ENCODE measurements at regions not wholly inside any gene's neighbourhood (a gene's known extent, or its start where the extent isn't known, plus 50 kb on each side); places are given as distances from the start of the nearest gene placed in this dataset.

- no peak for DNase-seq (ENCODE audit: low spot score)
Measured at GRCh38 chr12:130216031-130216430, 53.8 kb downstream of the FZD10 start.

DNA sequence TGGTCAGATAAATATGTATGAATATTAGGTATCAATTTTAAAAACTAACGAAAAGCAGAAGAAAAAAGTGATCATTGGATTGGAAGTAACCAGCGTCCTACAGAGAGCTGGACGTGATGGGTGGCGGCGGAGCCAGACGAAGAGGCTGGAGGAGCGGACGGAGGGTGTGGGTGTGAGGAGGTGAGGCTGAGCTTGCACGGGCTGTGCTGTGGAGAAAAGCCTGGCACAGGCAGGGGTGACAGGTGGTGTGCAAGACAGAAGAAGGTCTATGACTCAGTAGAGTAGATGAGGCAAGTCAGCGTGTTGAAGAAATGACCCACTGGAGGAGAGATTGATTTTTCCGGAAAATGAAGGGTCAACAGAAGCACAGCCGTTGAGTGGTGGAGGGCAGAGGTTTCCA lies 56.4 kb downstream of the FZD10 start:
- no peak for DNase-seq (ENCODE audit: low spot score)

GRCh38 chr12:130219929-130220705 lies 57.9 kb downstream of the FZD10 start:
- no peak for DNase-seq (ENCODE audit: low spot score)

DNA sequence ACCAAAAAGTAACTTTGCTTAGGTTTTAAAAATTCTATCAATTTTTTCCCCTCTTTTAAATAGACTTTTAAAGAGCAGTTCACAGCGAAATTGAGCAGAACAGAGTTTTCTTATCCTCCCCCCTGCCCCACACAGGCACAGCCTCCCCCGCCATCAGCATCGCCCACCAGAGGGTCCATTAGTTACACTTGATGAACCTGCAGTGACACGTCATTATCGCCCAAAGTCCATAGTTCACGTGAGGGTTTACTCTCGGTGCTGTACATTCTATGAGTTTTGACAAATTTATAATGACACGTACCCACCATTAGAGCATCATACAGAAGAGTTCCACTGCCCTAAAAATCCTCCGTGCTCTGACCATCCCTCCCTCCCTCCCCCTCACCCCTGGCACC lies 58.4 kb downstream of the FZD10 start:
- no peak for DNase-seq (ENCODE audit: low spot score)

- no peak for DNase-seq (ENCODE audit: low spot score)
Measured at GRCh38 chr12:130222519-130223218, 60.4 kb downstream of the FZD10 start.

- no peak for DNase-seq (ENCODE audit: low spot score)
Measured at GRCh38 chr12:130223767-130224244, 61.5 kb downstream of the FZD10 start.

GRCh38 chr12:130224613-130225012 lies 62.3 kb downstream of the FZD10 start:
- DNase-seq (ENCODE audit: low spot score) = no peak

DNA sequence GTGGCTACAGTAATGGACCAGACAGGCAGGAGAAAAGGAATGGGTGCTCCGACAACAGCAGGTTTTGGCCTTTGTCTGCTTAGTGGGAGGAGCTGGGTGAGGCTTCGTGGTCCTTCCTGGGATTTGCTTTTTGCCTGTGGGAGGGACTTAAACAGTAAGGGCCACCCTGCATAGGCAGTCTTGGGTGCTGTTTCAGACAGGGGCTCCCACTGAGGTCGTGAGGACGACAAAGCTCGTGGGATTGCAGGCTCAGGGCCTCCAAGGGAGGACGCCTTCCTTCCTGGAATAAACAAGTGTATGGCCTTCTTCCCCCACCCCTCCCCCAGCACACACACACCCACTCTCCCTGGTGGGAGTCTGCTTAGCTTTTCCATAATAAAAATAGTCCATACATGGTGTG lies 63.1 kb downstream of the FZD10 start:
- DNase-seq (ENCODE audit: low spot score) = no peak

- DNase-seq (ENCODE audit: low spot score) = no peak
Measured at GRCh38 chr12:130226126-130226525, 63.9 kb downstream of the FZD10 start.

GRCh38 chr12:130226771-130227170 lies 64.5 kb downstream of the FZD10 start:
- no peak for DNase-seq (ENCODE audit: low spot score)

- DNase-seq (ENCODE audit: low spot score) = no peak
Measured at GRCh38 chr12:130227641-130228040, 65.4 kb downstream of the FZD10 start.

DNA sequence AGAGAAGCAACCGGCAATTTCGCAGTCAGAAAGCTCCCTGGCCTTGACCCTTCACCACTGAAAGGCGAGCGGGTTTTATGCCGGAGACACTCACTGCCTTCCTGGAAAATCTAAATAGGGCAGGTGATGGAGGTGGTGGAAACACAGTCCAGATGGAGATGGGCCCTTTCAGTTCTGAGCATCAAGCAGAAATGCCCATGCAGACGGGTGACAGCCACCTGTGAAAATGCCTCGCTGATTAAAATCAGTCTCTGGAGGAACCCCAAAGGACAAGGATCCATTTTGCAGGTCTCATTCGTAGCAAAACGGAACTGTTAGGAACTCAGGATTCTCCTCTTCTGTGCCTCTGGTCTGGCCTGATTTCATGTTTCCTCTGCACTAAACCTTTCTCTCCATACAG lies 74.2 kb downstream of the FZD10 start:
- DNase-seq (ENCODE audit: low spot score) = no peak

DNA sequence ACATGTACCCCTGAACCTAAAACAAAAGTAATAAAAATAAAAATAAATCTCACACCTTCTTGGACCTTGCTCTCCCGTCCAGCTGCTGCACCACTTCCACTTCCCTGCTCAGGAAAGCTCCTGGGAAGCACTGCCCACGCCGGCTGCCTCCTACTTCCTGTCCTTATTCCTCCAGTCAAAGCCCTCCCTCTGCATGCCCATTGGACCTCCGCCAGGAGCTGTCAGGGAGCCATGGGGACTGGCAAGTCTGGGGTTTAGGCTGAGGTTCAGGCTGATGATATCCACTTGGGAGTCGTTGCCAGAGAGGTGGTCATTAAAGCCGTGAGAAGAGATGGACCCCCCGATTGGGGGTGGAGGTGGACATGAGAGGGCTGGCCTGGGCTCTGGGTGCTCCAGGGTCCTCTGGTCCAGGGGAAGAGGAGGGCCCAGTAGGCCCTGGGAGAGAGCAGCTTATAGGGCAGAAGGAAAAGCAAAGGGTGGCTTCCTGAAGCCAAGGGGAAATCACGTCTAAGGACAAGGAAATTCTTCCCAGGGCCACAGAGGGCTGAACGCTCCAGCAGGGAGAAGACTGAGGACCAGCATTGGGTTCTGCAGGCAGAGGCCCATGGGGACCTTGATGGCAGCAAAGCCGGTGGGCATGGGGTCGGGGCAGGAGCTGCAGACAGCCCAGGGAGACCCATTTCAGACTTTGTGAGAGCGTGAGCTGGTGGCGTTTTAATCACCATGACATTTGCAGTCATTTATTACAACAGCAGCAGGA lies 78.7 kb downstream of the FZD10 start:
- DNase-seq (ENCODE audit: low spot score) = no peak

- DNase-seq (ENCODE audit: low spot score) = no peak
Measured at GRCh38 chr12:130242506-130242905, 80.2 kb downstream of the FZD10 start.

GRCh38 chr12:130245251-130245650 lies 83.0 kb downstream of the FZD10 start:
- DNase-seq (ENCODE audit: low spot score) = peak; percentile 68

GRCh38 chr12:130246560-130246959 lies 84.3 kb downstream of the FZD10 start:
- DNase-seq (ENCODE audit: low spot score) = no peak

DNA sequence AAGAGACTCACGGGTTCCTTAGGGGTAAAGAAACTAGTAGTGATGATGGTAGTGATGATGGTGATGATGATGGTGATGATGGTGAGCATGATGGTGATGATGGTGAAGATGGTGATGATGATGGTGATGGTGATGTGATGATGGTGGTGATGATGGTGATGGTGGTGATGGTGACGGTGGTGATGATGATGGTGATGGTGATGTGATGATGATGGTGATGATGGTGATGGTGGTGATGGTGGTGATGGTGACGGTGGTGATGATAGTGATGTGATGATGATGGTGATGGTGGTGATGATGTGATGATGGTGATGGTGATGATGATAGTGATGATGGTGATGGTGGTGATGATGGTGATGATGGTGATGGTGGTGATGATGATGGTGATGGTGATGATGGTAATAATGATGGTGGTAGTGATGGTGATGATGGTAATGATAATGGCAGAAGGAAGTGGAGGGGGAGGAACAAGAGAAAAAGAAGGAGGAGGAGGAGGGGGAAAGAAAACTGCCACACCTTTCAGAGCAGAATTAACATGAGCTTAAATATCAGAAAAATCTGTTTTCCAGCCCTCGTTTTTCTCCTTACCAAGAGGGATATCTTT lies 85.5 kb downstream of the FZD10 start:
- no peak for DNase-seq (ENCODE audit: low spot score)

DNA sequence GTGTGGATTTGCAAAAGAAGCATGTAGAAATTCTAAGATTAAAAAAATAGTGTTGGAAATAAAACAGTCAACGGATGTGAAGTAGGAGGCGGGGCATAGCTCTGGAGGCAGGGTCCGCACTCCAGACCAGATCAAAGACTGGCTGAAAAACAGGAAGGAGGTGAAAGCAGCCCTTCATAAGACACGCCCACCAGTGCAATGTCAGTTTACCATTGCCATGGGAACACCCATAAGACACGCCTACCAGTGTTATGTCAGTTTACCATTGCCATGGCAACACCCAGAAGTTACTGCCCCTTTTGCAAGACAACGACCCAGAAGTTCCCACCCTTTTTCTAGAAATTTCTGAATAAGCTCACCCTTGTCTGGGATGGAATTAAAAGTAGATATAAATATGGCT lies 87.1 kb downstream of the FZD10 start:
- DNase-seq (ENCODE audit: low spot score) = no peak

GRCh38 chr12:130251236-130251780 lies 86.4 kb upstream of the PIWIL1 start:
- peak; percentile 69 for DNase-seq (ENCODE audit: low spot score)

DNA sequence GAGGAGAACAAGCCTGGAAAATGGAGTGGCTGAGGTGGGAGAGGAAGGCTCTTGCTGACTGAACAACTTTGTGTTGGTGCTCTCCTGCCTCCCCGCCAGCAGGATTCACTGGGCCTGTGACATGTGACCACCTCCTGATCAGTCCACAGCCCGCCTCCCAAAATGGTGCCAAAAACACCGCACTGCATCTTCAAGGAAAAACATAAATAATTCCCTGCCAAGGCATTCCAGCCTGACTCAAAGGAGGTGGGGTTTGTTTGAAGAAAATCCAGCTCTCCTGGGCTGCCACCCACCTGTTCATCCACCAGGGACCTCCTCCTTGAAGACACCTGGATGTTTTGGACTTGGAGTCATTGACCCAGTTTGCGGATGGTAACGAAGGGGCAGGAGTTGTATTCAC lies 83.8 kb upstream of the PIWIL1 start:
- DNase-seq (ENCODE audit: low spot score) = no peak

DNA sequence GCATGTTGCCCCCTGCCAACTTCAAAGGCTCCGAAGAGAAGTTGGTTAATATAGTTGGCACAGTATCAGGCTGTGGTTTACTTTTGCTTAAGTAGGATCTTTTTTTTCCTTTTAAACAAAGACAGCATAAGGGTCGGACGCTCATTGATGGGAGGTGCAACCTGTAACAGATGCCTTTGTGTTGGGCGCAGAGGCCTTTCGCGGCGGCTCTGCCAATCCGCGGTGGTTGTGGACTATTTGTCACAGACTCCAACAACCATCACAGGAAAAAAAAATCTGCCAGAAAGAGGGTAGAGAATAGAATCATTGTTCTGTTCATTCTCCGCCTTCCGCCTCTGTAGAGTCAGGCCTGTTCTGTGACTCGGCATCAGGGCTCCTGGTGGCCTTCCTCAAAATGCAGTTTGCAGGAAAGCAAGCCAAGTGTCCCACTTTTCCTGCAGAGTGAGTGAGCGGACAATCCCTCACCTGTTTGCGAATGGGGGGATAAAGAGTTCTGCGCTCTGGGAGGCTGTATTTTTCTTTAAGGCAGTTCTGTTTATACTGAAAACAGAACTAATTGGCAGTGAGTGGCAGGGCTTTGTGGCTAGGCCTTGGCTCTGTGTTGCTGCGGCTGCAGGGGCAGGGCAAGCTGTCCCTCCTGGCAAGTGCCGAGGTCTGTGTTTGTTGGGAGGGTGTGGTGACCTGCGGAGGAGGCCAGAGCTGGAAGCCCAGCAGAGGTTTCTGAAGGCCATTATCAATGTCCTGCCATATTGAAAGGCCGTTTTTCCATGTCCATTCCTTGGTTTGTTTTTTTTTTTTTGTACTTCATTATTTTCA lies 83.0 kb upstream of the PIWIL1 start:
- no peak for DNase-seq (ENCODE audit: low spot score)

Measured in umbilical cord (tissue), 1 donor.